NCI-H1105 (cell line): ENCODE measurements at regions not wholly inside any gene's neighbourhood (a gene's known extent, or its start where the extent isn't known, plus 50 kb on each side); places are given as distances from the start of the nearest gene placed in this dataset.
"Not testable (repeated sequence)": the region's sequence is repeated elsewhere in the genome, so short reads cannot be mapped to it uniquely, and the experiment has no call there.

Experiments used
- DNase-seq: peaks from one replicate; lab custom pipeline; 2025; lab: John Stamatoyannopoulos, UW

DNA sequence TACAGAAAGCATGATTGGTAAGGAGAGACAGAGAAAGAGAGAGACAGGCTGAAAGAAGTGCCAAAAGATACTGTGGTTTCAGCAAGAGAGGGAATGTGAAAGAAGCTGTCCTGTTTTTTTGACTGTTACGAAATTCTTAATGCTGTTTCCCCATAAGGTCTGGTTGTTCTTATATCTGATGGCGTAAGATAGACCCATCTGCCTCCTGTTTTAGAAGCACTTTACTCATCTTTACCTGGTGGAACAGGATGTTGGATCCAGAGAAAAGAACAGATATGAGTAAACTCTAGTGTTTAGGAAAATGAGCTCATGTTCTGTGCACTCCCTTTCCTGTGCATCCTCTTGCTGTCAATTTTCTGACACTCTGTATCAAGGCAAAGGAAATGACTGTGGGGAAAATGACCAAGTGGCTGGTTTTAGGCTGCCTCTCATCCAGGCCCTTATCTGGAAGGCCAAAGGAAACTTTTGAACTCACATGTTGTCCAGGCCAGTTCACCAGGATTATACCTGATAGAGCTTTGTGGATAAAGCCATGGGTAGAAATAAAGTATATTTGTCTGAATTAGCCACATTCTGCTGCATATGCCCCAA, 311.7 kb upstream of the HTR2C start:
- no peak for DNase-seq

DNA sequence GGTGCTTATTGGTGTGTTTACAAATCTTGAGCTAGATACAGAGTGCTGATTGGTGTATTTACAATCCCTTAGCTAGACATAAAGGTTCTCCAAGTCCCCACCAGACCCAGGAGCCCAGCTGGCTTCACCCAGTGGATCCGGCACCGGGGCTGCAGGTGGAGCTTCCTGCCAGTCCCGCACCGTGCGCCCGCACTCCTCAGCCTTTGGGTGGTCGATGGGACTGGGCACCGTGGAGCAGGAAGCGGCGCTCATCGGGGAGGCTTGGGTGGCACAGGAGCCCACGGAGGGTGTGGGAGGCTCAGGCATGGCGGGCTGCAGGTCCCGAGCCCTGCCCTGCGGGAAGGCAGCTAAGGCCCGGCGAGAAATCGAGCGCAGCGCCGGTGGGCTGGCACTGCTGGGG, 313.5 kb upstream of the HTR2C start:
- not testable (repeated sequence) for DNase-seq

DNA sequence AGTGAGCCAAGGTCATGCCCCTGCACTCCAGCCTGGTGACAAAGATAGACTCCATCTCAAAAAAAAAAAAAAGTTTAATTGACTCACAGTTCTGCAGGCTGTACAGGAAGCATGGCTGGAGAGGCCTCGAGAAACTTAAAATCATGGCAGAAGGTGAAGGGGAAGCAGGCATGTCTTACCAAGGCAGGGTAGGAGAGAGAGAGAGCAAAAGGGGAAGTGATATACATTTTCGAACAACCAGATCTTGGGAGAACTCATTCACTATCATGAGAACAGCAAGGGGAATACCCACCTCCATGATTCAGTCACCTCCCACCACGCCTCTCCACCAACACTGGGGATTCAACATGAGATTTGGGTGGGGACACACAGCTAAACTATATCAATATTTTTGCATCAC, 315.2 kb upstream of the HTR2C start:
- no peak for DNase-seq

DNA sequence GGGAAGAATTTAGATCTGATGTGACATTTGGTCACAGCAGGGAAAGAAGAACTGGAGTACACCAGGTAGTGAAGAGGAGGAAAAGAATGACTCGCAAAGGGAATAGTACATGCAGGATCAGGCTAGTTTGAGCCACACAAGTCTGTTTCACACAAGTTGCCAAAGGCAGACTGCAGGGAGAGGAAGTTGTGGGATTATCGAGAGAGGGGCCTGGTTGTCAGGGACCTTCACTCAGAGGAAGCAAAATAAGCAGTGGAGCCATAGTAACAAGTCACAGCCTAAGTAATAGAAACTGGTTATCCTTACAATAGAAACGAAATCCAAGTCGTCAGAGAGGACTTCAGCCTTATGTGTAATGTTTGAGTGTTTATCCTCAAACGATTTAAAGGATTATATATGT, 316.7 kb upstream of the HTR2C start:
- DNase-seq, result no peak

DNA sequence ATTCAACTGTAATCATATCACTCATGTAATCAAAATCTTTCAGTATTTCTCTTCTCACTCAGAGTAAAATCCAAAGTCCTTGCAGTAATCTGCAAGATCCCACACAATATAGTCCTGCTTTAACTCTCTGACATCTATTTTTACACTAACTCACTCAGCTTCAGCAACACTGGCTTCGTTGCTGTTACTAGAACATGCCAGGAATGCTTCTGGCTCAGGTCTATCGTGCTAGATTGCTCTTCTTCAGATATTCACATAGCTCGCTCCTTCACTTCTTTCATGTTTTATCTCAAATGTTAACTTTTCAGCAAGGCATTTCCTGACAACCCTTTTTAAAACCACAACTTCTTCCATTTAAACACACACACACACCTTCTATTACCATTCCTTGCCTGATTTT, 331.7 kb upstream of the HTR2C start:
- DNase-seq, result no peak

DNA sequence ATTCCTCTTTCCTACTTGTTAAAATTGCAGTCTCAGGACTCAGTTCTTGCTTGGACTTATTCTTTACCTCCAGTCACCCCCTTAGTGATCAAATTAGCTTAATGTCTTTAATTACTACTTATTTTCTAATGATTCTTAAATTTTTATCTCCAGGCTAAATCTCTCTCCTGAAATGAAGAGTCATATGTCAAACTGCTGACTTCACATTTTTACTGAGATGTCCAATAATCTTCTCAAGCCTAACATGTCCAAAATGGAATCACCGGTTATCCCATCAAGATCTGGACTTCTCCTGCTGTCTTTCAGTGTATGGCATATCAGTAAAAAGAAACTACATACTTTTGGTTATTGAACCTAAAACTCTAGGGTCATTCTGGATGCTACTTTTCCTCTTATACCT, 332.3 kb upstream of the HTR2C start:
- DNase-seq, result no peak

DNA sequence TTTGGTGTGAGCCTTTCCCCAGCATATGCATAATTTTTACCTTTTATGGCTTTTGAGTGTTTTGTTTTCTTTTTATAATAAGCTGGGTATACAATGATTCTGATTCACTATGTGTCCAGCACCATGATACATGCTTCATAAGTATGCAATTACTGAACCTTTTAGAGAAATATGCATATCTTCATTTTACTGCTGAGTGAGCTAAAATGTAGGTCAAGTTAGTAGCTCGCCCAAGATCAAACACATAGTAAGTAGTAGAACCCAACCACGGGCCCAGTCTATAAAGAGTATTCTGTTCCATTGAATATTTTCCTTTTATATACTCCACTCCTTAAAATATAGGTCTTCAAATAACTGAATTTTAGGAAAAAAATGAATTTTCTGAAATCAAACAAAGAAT, 362.4 kb upstream of the HTR2C start:
- no peak for DNase-seq

DNA sequence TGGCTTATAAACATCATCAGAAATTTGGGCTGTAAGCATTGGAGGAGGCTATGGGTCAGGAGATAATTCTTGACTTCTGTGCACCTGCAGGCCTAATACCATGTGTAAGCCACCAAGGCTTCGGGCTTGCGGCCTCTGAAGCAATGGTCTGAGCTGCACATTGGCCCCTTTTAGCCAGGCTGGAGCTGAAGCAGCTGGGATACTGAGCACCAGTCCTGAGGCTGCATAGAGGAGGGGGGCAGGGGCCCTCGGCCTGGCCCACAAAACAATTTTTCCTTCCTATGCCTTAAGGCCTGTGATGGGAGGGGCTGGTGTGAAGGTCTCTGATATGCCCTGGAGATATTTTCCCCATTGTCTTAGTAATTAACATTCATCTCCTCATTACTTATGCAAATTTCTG, 373.0 kb upstream of the HTR2C start:
- DNase-seq, result no peak

DNA sequence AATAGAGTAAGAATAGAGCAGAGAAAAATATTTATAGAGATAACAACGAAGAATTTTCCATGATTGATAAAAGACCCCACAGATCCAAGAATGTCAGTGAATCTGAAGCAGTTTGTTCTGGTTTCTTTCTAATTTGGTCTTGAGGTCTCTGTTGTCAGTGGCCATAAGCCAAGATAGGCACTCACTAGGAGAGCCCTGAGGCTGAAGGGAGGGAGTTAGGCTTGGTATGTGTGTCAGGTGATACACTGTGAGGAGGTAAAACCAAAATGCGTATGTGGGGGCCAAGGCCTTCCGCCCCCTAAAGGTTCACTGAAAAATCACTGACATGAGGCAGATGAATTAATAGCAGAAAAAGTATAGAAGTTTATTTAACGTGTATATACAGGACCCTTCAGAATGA, 382.3 kb upstream of the HTR2C start:
- no peak for DNase-seq

DNA sequence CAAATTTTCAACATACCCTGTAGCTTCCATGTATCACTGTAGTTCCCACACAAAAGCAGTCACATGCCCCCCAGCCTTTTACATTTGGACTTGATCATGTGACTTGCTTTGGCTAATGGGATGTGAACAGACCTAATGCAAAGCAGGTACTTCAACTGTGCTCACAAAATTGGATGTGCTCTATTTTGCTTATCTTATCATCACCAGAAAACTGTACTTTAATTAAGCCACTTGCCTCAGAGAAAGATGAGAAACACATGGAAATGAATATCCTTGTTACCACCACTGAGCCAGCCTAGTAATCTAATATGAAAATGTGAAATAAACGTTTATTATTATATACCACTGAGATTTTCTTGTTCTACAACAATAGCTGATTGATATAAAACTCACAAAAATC, 402.7 kb upstream of the HTR2C start:
- no peak for DNase-seq

DNA sequence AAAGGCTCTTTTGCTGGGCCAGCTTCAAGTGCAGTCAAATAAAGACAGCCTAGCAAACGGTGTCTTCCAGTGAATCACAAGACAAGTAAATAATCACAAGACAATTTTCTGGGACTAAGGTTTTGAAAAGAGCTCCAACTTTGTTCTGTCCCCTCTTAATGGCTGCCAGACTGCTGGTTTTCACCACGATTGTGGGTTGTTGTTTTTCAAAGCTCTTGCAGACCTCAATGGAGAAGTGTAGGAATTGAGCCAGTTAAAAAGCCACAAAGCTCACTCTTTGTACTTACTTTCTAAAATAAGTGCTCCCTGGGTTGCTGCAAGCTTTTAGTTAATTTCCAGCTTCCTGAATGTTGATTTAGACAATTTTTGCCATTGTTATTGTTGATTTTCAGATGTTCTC, 405.8 kb upstream of the HTR2C start:
- no peak for DNase-seq

DNA sequence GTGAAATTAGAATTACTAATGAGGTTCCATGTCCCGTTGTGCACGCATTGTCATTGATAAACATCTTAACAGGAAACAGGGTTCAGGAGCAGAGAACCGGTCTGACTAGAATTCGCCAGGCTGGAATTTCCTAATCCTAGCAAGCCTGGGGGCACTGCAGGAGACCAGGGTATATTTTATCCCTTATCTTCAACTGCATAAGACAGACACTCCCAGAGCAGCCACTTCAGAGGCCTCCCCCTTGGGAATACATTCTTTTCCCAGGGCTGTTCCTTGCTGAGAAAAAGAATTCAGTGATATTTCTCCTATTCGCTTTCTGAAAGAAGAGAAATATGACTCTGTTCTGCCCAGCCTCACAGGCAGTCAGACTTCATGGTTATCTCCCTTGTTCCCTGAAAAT, 416.6 kb upstream of the HTR2C start:
- not testable (repeated sequence) for DNase-seq

DNA sequence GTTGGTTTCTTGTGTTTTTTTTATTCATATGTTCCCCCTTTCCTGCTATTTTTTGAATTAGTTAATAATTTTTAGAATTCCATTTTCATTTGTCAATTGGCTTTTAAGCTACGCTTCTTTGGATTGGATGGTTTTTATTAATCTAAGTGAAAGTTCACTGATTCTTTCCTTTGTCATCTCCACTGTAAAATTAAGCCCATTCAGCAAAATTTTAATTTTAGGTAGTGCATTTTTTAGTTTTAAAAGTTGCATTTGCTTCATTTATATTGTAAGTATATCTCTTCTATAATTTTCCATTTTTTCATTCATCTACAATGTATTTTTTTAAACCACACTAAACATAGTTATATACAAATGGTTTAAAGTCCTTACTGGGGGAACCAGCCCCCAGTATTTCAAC, 417.3 kb upstream of the HTR2C start:
- no peak for DNase-seq

DNA sequence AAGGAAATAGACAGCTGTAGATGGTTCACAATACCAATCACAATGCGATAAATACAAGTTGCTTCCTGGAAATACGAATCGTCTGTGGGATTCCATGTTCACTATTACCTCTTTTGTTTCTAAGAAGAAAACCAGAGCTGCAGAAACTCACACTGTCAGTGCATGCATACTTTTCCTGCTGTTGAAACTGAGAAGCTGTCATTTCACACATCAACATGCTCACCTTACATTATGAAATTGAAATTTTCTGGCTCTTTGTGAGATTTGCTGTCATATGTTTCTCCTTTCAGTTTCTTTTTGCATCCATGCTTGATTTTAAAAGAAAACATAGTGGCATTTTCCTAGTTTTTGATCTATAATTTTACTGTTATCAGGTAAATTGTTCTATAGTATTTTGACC, 418.3 kb upstream of the HTR2C start:
- DNase-seq, result no peak

DNA sequence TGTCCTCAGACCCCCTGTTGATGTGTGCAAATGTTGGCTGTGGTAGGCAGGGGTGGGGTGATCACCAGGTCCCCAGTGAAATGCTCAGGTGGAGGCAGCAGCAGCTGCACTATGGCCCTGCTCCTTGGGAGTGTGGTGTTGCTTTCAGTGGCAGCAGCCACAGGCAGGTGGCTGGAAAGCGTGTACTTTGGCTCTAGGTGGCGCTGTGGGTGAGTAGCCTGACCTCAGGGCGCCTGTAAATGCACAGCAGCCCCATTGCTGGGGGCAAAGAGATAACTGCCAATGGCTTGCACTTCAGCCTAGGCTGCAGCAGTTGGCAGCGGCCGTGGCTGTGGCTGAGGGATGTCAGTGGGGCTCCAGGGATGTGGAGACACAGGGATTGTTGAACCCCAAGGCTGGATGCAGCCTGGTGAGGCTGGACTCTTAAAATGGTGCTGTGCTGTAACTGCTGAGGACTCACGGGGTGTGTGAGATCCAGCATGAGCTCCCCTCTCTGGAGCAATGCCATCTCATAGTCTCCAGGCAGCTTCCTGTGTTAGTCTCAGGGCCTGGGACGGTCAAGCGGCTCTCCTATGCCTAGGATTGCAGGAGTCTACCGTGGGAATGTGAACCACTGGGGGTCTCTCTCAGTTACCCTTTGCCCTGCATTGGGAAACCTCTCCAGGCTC, 421.7 kb upstream of the HTR2C start:
- no peak for DNase-seq

DNA sequence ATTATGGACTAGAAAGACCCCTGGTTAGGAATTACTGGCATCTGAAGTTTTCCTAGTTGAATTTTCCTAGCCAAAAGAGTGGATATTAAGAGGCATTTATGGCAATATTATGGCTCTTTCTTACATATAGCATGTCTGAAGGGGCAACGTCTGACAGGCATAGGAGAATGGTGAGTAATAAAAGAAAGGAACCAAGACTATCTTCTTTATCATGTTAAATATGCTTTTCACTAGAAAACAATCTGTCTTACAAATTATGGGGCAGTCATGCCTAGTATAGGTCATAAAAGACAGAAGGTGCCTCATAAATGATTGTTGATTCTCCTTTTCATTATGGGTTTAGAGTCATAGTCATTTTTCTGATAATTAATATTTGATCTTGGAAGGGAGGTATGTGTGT, 431.1 kb upstream of the HTR2C start:
- DNase-seq, result no peak

DNA sequence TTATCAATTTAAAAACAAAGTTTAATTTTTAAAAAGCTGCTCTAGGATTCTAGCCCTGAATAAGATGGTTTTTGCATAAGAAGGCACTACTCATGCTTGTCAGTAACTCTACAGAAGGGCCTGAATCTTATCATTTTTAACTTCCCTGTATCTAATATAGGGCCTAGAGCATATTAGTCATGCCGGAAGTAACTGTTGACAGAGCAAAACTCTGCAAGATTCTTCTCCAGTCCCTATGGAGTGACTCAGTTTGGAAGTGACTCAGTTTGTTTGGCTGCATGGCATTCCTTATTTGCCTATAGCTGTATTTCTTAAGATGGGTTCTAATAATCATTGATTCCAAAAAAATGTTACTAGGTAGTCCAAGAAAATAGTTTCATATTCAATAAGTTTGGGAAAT, 431.8 kb upstream of the HTR2C start:
- no peak for DNase-seq

DNA sequence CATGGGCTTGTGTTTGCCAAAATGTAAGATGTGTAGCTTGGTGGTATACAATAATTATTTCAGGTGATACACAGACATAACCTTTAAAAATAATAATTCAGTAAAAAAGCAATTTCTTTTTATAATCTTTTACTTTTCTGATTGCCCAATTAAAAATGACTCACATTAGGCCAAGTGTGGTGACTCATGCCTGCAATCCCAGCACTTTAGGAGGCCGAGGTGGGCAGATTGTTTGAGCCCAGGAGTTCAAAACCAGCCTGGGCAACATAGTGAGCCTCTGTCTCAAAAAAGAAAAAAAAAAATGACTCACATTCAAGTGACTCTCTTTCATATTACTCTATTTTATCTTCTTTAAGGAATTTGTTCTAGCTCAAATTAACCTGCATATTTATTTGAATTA, 449.4 kb upstream of the HTR2C start:
- no peak for DNase-seq

DNA sequence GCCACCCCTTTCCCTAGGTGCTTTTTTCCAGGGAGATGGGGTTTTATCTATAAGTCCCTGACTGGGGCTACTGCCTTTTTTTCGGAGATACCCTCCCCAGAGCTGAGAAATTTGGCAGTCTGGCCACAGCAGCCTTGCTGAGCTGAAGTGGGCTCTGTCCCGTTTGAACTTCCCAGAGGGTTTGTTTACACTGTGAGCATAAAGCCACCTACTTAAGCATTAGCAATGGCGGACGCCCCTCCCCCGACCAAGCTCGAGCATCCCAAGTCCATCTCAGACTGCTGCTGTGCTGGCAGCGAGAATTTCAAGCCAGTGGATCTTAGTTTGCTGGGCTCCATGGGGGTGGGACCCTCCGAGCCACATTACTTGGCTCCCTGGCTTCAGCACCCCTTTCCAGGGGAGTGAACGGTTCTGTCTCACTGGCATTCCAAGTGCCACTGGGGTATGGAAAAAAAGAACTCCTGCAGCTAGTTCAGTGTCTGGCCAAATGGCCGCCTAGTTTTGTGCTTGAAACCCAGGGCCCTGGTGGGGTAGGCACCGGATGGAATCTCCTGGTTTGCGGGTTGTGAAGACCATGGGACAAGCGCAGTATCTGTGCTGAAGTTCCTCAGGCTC, 456.4 kb upstream of the HTR2C start:
- no peak for DNase-seq

DNA sequence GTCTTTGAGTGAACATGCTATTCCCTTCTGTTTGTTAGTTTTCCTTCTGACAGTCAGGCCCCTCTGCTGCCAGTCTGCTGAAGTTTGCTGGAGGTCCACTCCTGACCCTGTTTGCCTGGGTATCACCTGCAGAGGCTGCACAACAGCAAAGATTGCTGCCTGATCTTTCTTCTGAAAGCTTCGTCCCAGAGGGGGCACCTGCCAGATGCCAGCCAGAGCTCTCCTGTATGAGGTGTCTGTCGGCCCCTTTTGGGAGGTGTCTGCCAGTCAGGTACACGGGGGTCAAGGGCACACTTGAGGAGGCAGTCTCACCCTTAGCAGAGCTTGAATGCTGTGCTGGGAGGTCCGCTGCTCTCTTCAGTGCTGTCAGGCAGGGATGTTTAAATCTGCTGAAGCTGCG, 456.9 kb upstream of the HTR2C start:
- no peak for DNase-seq

DNA sequence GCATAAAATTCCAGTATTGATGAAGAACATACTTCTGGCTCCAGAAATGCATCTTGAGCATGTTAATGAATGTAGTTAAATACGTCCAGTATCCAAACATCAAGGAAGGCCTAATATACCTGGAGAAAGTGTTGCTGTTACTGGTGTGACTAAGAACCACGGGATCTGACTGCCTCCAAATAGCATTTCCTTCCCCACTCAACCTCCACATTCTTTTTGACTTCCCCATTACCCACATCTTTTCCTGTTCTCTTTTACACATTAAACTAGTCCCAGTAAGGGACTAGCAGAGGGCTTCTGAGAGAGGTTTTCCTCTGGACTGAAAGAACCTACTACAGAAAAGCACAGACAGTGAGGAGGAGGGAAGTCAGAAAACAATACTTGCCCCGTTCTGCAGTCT, 482.8 kb upstream of the HTR2C start:
- DNase-seq, result no peak

DNA sequence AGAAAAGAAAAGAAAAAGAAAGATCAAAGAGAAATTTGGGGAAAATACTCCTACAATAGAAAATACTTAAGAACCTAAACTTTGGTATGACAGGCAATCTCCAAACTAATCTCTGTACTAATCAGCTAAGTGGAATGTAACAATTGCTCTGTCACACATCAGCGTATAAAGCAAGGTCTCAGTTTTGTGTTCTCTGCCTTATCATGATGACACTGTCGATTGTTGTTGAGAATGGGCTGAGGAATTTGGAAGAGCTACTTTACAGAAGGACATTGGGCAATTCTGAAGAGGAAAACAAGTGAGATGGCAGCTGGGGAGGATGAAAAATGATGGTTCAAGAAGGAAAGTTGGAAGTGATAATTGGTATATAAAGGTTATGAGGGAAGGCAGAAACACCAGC, 486.0 kb upstream of the HTR2C start:
- DNase-seq, result no peak

DNA sequence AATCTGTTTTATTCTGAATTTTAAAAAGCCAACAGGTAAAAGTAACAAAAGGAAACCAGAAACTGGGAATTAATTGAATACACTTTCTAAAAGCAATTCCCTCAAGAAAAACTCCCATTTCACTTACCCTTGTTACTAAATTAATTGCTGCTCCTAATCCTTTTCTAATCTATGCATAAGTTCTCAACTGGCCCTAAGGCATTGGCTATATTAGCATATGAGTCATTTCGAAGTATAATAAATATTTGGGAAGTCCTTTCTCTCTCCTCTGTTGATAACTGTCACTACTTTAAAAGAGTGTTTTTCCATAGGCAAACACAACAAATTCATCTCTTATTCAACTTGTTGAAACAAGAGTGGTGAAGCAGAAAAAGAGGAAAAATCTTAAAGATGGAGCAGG, 486.5 kb upstream of the HTR2C start:
- no peak for DNase-seq

DNA sequence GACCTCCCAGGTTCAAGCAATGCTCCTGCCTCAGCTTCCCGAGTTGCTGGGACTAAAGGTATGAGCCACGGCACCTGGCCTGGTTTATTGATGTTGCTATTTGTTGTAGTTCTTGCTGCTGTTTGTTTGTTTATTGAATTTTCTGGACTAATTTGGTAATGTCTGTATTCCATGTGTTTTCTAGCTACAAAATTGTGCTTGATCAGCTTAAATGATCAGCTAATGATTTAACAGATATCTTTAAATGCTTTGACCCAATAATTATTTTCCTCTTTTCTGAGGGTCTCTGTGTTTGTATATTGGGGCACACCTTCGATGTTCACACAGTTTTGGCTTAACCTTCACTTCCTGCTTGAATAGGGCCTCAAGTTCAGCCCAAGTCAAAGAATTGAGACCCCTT, 488.1 kb upstream of the HTR2C start:
- no peak for DNase-seq
